Medulla oblongata (tissue), 1 donor: ENCODE measurements at regions not wholly inside any gene's neighbourhood (a gene's known extent, or its start where the extent isn't known, plus 50 kb on each side); places are given as distances from the start of the nearest gene placed in this dataset.

ENCODE experiments used
- DNase-seq: peaks from one replicate; pipeline ENCODE4 v3.0.0-alpha.2; 2015; ENCODE audit errors: extremely low spot score

- DNase-seq: no peak
These were observed 132.8 kb upstream of the TNFAIP3 start for GRCh38 chr6:137734005-137734874.

DNA sequence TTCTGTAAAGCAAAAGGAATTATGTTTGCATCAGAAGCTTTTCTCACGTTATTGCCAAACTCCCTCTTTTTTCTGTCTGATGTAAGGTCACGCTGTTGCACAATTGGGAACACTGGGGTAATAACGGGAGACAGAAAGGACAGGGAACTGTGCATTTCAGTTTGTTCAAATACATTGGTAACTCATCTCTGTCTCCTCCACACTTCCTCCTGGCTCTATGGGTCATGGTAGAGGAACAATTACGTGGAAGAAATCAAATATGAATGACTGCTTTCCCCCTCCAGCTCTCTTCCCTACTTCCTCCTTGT lies 132.2 kb upstream of the TNFAIP3 start:
- DNase-seq: no peak

- DNase-seq: no peak
These were observed 130.8 kb upstream of the TNFAIP3 start for GRCh38 chr6:137736048-137736818.

GRCh38 chr6:137736911-137737310 lies 130.1 kb upstream of the TNFAIP3 start:
- no peak for DNase-seq

GRCh38 chr6:137737836-137738596 lies 129.0 kb upstream of the TNFAIP3 start:
- no peak for DNase-seq

DNA sequence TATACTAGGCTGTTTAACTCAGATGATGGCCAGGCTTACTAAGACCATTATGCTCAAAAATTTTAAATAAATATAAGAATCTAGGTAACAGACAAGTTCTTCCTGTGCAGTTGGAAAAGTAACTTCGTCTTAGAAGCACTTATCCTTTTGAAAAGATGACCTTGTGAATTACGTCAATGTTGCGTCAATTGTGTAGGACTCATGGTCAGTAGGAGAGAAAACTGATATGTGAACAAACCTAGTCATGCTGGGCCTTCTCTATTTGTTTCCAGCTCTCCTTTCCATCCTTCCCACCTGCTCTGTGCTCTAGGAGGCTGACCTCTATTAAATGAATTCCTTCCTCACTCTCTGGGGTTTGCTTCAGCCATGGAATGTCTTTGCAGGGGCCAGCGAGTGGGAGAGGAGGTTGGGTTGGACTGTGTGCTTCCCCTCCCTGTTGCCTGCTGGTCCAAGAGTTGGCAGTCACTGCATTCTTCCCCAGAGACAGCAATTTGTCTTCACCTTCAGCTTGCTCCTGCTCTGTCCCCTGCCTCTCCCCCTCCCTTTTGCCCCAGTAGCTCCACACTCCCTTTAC lies 128.0 kb upstream of the TNFAIP3 start:
- no peak for DNase-seq

GRCh38 chr6:137739544-137739943 lies 127.5 kb upstream of the TNFAIP3 start:
- DNase-seq: no peak

DNA sequence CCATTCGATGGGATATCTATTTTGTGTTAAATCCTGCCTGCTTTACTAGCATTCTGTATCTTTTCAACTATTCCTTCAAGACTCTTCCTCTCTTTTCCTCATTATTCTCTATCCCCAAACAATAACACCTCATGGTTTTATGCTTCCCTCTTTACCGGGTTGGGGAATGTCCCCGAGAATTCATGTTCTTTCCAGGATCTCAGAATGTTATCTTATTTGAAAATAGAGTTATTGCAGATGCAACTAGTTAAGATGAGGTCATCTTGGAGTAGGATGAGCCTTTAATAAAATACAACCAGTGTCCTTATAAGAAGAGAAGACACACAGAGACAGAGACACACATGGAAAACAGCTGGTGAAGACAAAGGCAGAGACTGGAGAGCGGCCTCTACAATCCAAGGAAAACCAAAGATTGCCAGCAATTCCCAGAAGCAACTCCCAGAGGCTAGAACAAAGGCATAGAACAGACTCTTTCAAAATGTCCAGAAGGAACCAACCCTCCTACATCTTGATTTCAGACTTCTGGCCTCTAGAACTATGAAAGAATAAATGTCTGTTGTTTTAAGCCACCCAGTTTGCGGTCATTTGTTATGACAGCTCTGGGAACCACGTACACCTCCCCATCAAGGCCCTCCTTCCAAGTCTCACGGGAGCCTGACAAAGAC lies 126.8 kb upstream of the TNFAIP3 start:
- no peak for DNase-seq

- no peak for DNase-seq
These were observed 125.9 kb upstream of the TNFAIP3 start for GRCh38 chr6:137740967-137741761.

DNA sequence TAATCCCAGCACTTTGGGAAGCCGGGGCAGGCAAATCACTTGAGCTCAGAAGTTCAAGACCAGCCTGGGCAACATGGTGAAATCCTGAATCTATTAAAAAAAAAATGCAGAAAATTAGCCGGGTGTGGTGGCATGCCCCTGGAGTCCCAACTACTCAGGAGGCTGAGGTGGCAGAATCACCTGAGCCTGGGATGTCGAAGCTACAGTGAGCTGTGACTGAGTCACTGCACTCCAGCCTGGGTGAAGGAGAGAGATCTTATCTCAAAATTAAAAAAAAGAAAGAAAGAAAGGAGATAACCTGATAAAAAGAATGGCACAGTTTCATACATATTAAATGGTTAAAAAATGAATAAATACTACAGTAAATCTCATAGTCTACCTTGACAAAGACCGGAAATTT lies 123.6 kb upstream of the TNFAIP3 start:
- no peak for DNase-seq

GRCh38 chr6:137744877-137745276 lies 122.2 kb upstream of the TNFAIP3 start:
- DNase-seq: no peak

GRCh38 chr6:137745321-137745720 lies 121.7 kb upstream of the TNFAIP3 start:
- no peak for DNase-seq

DNA sequence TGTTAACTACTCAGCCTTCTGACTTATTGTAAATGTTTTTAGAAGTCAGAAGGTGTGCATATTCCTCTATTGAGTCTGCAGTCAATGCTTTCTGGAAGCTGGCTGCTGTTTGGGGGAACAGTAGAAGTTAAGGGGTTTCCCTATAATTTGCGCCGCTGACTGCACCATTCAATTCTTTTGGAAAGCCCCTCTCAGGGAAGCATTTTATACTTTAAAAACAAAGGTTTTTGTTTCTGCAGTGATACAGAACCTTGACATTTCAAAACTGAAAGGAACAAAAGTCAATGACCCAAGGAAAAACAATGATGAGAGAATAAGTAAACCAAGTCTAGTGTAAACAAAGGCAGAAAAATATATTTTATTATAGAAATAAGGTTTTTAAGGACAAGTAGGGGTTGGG lies 120.8 kb upstream of the TNFAIP3 start:
- no peak for DNase-seq

DNA sequence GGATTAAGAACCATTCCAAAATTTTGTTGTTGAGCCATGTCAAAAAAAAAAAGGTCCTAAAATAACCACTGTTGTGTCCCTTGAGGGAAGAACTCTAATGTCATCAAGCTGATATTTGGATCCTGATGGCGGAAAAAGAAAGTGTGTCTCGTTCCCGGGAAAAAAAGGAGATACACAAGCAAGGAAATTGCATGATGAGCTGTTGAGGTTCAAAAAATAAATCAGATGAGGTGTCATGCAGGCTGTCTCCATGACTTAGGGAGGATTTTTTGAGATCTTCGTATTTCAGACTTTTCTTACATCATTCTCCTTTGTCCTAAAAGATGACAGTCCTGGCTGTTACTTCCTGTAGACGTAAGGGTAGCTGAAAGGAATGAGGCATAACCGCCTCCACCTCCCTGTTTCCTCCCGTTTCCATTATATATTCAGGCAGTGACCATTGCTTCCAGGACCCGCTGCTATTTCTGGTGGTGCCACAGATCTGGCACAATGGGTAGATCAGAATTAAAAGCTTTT lies 117.3 kb upstream of the TNFAIP3 start:
- DNase-seq: no peak

- DNase-seq: no peak
These were observed 116.8 kb upstream of the TNFAIP3 start for GRCh38 chr6:137750297-137750696.

- DNase-seq: no peak
These were observed 115.1 kb upstream of the TNFAIP3 start for GRCh38 chr6:137751768-137752560.

- no peak for DNase-seq
These were observed 112.7 kb upstream of the TNFAIP3 start for GRCh38 chr6:137754366-137754765.

GRCh38 chr6:137754866-137755265 lies 112.2 kb upstream of the TNFAIP3 start:
- DNase-seq: no peak

DNA sequence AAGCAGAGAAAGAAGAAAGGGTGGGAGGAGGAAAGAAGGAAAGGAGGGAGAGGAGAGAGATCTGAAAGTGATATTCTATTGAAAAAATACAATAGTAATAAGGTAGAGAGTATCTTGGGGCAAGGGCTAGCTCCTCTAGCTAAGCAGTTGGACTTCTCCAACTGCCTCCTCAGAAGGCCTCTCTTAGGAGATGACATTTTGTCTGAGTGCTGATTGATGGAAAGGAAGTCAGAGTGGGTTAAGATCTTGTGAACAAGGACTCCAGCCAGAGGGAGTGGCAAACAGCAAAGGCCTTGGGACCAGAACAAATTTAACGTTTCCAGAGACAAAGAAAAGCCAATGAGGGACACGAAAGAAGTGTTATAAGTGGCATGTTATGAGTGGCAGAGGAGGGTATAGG lies 111.8 kb upstream of the TNFAIP3 start:
- DNase-seq: no peak

DNA sequence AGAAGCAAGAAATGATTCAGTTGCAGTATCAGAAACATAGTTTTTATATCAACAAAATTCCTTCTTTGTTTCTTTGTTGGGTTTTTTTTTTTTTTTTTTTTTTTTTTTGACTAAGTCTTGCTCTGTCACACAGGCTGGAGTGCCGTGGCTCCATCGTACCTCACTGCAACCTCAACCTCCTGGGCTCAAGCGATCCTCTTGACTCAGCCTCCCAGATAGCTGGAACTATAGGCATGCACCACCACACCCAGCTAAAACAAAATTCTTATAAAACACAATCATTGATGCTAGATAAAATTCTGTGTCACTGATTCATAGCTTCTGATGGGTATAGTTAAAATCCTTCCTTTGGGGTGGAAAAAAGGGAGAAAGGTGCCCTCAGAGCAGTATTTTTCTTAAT lies 110.3 kb upstream of the TNFAIP3 start:
- no peak for DNase-seq
